HepG2 (cell line): ENCODE measurements at regions not wholly inside any gene's neighbourhood (a gene's known extent, or its start where the extent isn't known, plus 50 kb on each side); places are given as distances from the start of the nearest gene placed in this dataset.

Experiments used
- ATAC-seq: fragments of 200-7000 bp; cut with Tn5 transposase; 3 replicates; pipeline ENCODE4 v1.9.1; 2020; ENCODE audit warnings: mild to moderate bottlenecking, moderate library complexity
- BruUV-seq: library from RNA; stranded (reverse); fragments of 400-500 nt; replicated peaks from 2 replicates; lab custom pipeline; 2021; lab: Mats Ljungman, UMichigan
- CTCF ChIA-PET: fragments of 300-600 bp; formaldehyde crosslinking; extraction: SDS; loops from one replicate; lab custom pipeline; 2021; ENCODE audit warnings: low total read pairs, inconsistent platforms, low intra/inter-chr PET ratio; lab: Yijun Ruan, JAX
- POLR2A ChIA-PET: fragments of 350-600 bp; sonication (Branson Sonifier 250); formaldehyde crosslinking; loops from one replicate; lab custom pipeline; 2020; ENCODE audit warnings: antibody characterized with exemption, inconsistent platforms; lab: Yijun Ruan, JAX
- DNase-seq: peaks from one replicate; pipeline ENCODE4 v3.0.0-alpha.2; 2015; ENCODE audit warnings: low spot score
- FAIRE-seq: peaks from 3 replicates; lab custom pipeline; 2011; peaks lifted over from hg19 to GRCh38; lab: Jason Lieb, UNC
- H2AFZ ChIP-seq: one replicate; pipeline ENCODE4 v1.6.1; 2011; ENCODE audit warnings: low read length, inconsistent platforms
- H3K27ac ChIP-seq: fragments of 300-600 bp; 3 replicates; pipeline ENCODE4 v1.8.0; 2011; ENCODE audit warnings: mixed run types, mild to moderate bottlenecking, mixed read lengths, low read length, inconsistent platforms; ENCODE audit not compliant: insufficient read depth; ENCODE audit errors: extremely low read length
- H3K27me3 ChIP-seq, 2 experiments: fragments of 200-600 bp in 1 of 2; 2 replicates in 1 of 2; 3 replicates in 1 of 2; pipeline versions ENCODE4 v1.6.0 to v1.8.0; 2011; ENCODE audit warnings: low read length in 2 of 2, mild to moderate bottlenecking in 2 of 2, moderate library complexity in 2 of 2, inconsistent platforms in 1 of 2; ENCODE audit not compliant: insufficient read depth in 2 of 2, control insufficient read depth in 1 of 2
- H3K36me3 ChIP-seq, 2 experiments: fragments of 200-600 bp in 1 of 2; replicated peaks in 1 of 2; 2 replicates in 1 of 2; 3 replicates in 1 of 2; pipeline versions ENCODE4 v1.5.1 to v1.8.0; 2011; ENCODE audit warnings: low read length in 2 of 2, inconsistent platforms in 1 of 2; ENCODE audit not compliant: insufficient read depth in 2 of 2, control insufficient read depth in 1 of 2
- H3K4me1 ChIP-seq: 2 replicates; pipeline ENCODE4 v1.5.1; 2012; ENCODE audit warnings: low read length, inconsistent platforms; ENCODE audit not compliant: insufficient read depth
- H3K4me2 ChIP-seq: 2 replicates; pipeline ENCODE4 v1.6.0; 2011; ENCODE audit warnings: low read depth, low read length, inconsistent platforms
- H3K4me3 ChIP-seq, 3 experiments: fragments of 200-600 bp in 1 of 3; sonication (generic), shearing (Covaris generic) in 1 of 3; replicated peaks in 1 of 3; 2 replicates each; pipeline ENCODE4 v1.5.1; 2011 to 2016; ENCODE audit warnings: low read length in 3 of 3, inconsistent platforms in 2 of 3, low read depth in 2 of 3, mild to moderate bottlenecking in 2 of 3, control low read depth in 1 of 3, mixed read lengths in 1 of 3; ENCODE audit not compliant: insufficient read depth in 1 of 3
- H3K79me2 ChIP-seq: one replicate; pipeline ENCODE4 v1.6.1; 2011; ENCODE audit warnings: low read length, inconsistent platforms; ENCODE audit not compliant: insufficient read depth
- H3K9ac ChIP-seq: 2 replicates; pipeline ENCODE4 v1.6.0; 2011; ENCODE audit warnings: mild to moderate bottlenecking, low read depth, low read length, inconsistent platforms; ENCODE audit not compliant: insufficient read depth
- H3K9me3 ChIP-seq: 2 replicates; pipeline ENCODE4 v1.5.1; 2012; ENCODE audit warnings: mild to moderate bottlenecking, low read length
- H4K20me1 ChIP-seq: 2 replicates; pipeline ENCODE4 v1.6.0; 2011; ENCODE audit warnings: inconsistent platforms, mild to moderate bottlenecking, low read length, moderate library complexity; ENCODE audit not compliant: insufficient read depth
- IRX3 ChIP-seq: sonication (generic); formaldehyde crosslinking; IDR thresholded peaks from 2 replicates; pipeline ENCODE4 v1.8.1; 2023; ENCODE audit warnings: mild to moderate bottlenecking, low read depth, missing genetic modification reagents, borderline replicate concordance
- RBM39 ChIP-seq: fragments of 200-400 bp; formaldehyde crosslinking; IDR thresholded peaks from one replicate; pipeline ENCODE4 v1.6.1; 2018; ENCODE audit warnings: antibody characterized with exemption, mild to moderate bottlenecking, low read depth, low read length; ENCODE audit not compliant: poor library complexity, severe bottlenecking
- TARDBP ChIP-seq: sonication (generic); formaldehyde crosslinking; IDR thresholded peaks from 2 replicates; pipeline ENCODE4 v1.8.0; 2022; ENCODE audit warnings: mild to moderate bottlenecking, missing genetic modification reagents
- WGBS: methylation state at CpG from one replicate; pipeline ENCODE4 v1.1.6; 2017; ENCODE audit warnings: low lambda C conversion rate; 5-methylcytosine and 5-hydroxymethylcytosine counted together
- in situ Hi-C: cut with HindIII; loops from 2 replicates; pipeline ENCODE4 v1.10.0; 2017; ENCODE audit warnings: low pct_unique_long_range_greater_than_20kb; ENCODE audit not compliant: extremely low pct_ligation_motif_present
- intact Hi-C: fragments of 100-400 bp; cut with micrococcal nuclease; formaldehyde crosslinking; loops from one replicate; pipeline ENCODE4 v1.10.0; 2022; ENCODE audit not compliant: unreplicated experiment
- TF ChIP-seq, protein P1 (sequence below): sonication (generic); formaldehyde crosslinking; IDR thresholded peaks from 2 replicates; pipeline ENCODE4 v1.4.0; 2020; ENCODE audit warnings: missing genetic modification reagents
- TF ChIP-seq, protein P2 (sequence below), 2 experiments: sonication (generic) in 1 of 2; formaldehyde crosslinking in 1 of 2; IDR thresholded peaks; 2 replicates each; pipeline versions ENCODE4 v1.4.0 to v1.6.1; 2016 to 2020; ENCODE audit warnings: borderline replicate concordance in 1 of 2, low read depth in 1 of 2, mild to moderate bottlenecking in 1 of 2, missing genetic modification reagents in 1 of 2

DNA sequence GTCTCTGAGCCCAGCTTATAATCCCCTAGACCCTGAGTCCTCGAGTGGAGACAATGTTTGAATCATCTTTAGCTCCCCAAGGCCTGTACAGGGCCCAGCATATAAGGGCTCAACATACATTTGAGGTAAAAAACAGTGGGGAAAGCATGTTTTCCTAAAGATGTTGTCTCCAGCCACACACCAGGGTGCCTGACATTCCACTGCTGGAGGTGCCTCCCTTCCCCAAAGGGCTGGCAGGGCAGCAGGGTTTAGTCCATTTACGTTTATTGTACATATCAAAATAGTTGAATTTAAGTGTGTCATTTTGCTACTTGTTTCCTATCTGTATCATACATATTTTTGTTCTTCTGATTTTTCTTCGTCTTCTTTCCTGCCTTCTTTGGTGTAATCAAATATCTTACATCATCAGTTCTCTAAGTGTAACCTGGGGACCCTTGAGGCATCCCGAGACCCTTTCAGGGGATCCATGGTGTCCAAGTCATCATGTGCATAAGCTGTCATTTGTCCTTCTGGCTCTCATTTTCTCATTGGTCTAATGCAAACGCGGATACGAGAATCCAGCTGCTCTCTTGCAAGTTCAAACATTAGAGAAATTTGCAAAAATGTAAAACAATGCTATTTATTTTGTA, 101.6 kb downstream of the PDGFA start:
- H3K4me1 ChIP-seq: no peaks in the 10 kb centered on the region
- H4K20me1 ChIP-seq: no peaks in the 10 kb centered on the region
- H3K27ac ChIP-seq: no peak overlapping the region
- H3K9me3 ChIP-seq: no peaks in the 10 kb centered on the region
- TF ChIP-seq, protein P1, sequence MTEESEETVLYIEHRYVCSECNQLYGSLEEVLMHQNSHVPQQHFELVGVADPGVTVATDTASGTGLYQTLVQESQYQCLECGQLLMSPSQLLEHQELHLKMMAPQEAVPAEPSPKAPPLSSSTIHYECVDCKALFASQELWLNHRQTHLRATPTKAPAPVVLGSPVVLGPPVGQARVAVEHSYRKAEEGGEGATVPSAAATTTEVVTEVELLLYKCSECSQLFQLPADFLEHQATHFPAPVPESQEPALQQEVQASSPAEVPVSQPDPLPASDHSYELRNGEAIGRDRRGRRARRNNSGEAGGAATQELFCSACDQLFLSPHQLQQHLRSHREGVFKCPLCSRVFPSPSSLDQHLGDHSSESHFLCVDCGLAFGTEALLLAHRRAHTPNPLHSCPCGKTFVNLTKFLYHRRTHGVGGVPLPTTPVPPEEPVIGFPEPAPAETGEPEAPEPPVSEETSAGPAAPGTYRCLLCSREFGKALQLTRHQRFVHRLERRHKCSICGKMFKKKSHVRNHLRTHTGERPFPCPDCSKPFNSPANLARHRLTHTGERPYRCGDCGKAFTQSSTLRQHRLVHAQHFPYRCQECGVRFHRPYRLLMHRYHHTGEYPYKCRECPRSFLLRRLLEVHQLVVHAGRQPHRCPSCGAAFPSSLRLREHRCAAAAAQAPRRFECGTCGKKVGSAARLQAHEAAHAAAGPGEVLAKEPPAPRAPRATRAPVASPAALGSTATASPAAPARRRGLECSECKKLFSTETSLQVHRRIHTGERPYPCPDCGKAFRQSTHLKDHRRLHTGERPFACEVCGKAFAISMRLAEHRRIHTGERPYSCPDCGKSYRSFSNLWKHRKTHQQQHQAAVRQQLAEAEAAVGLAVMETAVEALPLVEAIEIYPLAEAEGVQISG (CRISPR knock-in tag): no peak
- TF ChIP-seq IRX3 (CRISPR knock-in tag) (no peak), RBM39 (no peak), TARDBP (CRISPR knock-in tag) (no peak)
- TF ChIP-seq, protein P2, sequence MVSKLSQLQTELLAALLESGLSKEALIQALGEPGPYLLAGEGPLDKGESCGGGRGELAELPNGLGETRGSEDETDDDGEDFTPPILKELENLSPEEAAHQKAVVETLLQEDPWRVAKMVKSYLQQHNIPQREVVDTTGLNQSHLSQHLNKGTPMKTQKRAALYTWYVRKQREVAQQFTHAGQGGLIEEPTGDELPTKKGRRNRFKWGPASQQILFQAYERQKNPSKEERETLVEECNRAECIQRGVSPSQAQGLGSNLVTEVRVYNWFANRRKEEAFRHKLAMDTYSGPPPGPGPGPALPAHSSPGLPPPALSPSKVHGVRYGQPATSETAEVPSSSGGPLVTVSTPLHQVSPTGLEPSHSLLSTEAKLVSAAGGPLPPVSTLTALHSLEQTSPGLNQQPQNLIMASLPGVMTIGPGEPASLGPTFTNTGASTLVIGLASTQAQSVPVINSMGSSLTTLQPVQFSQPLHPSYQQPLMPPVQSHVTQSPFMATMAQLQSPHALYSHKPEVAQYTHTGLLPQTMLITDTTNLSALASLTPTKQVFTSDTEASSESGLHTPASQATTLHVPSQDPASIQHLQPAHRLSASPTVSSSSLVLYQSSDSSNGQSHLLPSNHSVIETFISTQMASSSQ (IDR thresholded peaks at IDR 0.05; ENCODE audit: low read depth): no peak
- TF ChIP-seq, protein P2 (CRISPR knock-in tag; IDR thresholded peaks at IDR 0.05; ENCODE audit: borderline replicate concordance): no peak
- H3K9ac ChIP-seq: no peak overlapping the region
- H2AFZ ChIP-seq: no peak overlapping the region
- ChIA-PET POLR2A (no interaction called here), CTCF (no interaction called here)
- H3K4me3 ChIP-seq: no peak overlapping the region
- FAIRE-seq (no peak), DNase-seq (no peak), ATAC-seq (no peak)
- H3K27me3 ChIP-seq: peaks cover 9 to 62% of the 10 kb centered on the region in 2 experiments
- in situ Hi-C loops: no loop called here
- no peak overlapping the region for H3K4me2 ChIP-seq
- no peaks in the 10 kb centered on the region for H3K79me2 ChIP-seq
- H3K36me3 ChIP-seq: no peaks in the 10 kb centered on the region
- WGBS: 48% methylated on average over 7 of the region's 7 CpGs
- intact Hi-C loops: no loop called here
- no TSS peak for BruUV-seq
